ENCODE measurements at regions not wholly inside any gene's neighbourhood (a gene's known extent, or its start where the extent isn't known, plus 50 kb on each side); places are given as distances from the start of the nearest gene placed in this dataset.

DNA sequence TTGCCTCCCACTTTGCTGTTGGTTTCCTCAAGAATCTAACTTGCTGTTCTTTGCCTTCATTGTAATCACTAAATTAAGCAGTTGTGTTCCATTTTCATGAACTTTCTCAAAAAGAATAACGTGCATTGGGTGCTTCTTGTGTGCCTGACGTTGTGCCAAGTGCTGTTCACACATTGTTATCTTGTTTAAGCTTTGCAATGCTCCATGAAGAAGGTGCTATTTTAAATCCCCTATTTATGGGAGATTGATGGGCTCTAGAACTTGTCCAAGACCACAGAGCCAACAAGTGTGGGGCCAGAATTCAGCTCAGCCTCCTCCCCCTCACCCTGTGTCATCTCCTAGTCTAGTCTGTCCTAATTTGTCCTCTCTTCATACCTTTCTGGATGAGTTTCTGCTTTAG is 199.8 kb downstream of the C1orf94 start:
- no peak for TF ChIP-seq EZH2 (IDR thresholded peaks at IDR 0.05; ENCODE audit: insufficient read depth, poor library complexity, severe bottlenecking)
- no peak for TF ChIP-seq EZH2phosphoT487 (IDR thresholded peaks at IDR 0.05; ENCODE audit: insufficient read depth, low read depth)
- H3K9ac ChIP-seq, result no peak overlapping the region
- no peaks in the 10 kb centered on the region for H3K79me2 ChIP-seq (ENCODE audit: insufficient read depth)
- H3F3A ChIP-seq (ENCODE audit: insufficient read depth), result no peaks in the 10 kb centered on the region
- no peak overlapping the region for H2AFZ ChIP-seq
- no peak overlapping the region for H3K4me3 ChIP-seq
- DNase-seq, result no peak
- 0 to 5% methylated on average over 2 of the region's 2 CpGs for WGBS, 2 experiments (ENCODE audit: low coverage in 1 of 2, low lambda C conversion rate in 2 of 2, missing lambda C conversion rate in 2 of 2)
- in situ Hi-C loops (cut with MboI), result no loop called here
- H3K27ac ChIP-seq, result no peak overlapping the region
- H3K27me3 ChIP-seq (replicated peaks; ENCODE audit: insufficient read depth), result peaks cover 45% of the 10 kb centered on the region
- no peaks in the 10 kb centered on the region for H3K4me1 ChIP-seq (ENCODE audit: insufficient read depth)
- no peaks in the 10 kb centered on the region for H3K9me3 ChIP-seq (ENCODE audit: low read depth)
- no peaks in the 10 kb centered on the region for H3K9me2 ChIP-seq (ENCODE audit: insufficient read depth)
- H3K4me2 ChIP-seq (ENCODE audit: unreplicated experiment), result no peak overlapping the region
- H3K36me3 ChIP-seq (ENCODE audit: low read depth), result no peaks in the 10 kb centered on the region
- H4K20me1 ChIP-seq (ENCODE audit: insufficient read depth), result no peaks in the 10 kb centered on the region

DNA sequence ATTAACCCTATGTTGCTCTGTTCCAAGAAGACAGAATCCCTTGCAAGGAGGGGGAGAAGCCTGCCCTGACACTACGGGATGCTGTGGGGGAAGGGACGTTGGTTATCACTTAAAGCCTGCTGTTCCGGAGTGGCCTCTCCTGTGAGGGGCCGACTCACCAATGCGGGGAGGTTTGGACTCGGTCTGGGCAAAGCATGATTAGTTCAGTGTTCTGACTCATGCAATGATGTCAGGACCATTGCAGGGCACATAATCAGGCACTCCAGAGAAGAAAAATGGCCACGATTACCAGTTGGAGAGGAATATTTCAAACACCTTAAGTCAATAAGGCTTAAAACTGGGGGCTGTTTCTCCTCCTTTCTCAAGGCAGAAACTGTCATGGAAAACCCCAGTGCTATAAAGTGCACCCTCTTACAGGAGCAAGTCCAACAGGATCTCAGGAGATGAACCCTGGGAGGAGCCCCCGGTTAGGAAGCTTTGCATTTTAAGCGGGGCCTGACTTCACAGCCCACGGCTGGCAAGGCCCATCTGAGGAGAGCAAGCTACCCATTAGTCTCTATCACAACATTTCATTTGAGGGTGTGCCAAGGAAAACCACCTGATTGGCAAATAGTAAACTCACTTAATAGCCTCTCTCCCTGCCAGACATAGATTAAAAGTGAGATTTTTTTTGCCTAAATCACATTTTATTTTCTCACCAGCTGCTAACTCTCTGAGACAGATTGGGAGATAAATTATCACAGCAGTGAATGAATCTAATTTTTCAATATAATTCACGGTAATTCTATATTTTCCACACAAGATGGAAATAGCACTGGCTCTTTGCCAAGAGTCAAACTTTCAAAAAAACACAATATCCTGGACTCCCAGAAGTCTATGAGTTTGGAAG is 202.5 kb downstream of the C1orf94 start:
- peak; percentile 47 for DNase-seq
- Histone ChIP-seq H2AFZ (no peak overlapping the region), H3K27ac (no peak overlapping the region), H3K9me3 (ENCODE audit: low read depth) (no peaks in the 10 kb centered on the region), H3K27me3 (replicated peaks; ENCODE audit: insufficient read depth) (peaks cover 35% of the 10 kb centered on the region), H3K9me2 (ENCODE audit: insufficient read depth) (no peaks in the 10 kb centered on the region), H3K4me1 (ENCODE audit: insufficient read depth) (no peaks in the 10 kb centered on the region), H3K4me2 (ENCODE audit: unreplicated experiment) (no peak overlapping the region), H3K79me2 (ENCODE audit: insufficient read depth) (no peaks in the 10 kb centered on the region), H4K20me1 (ENCODE audit: insufficient read depth) (no peaks in the 10 kb centered on the region), H3F3A (ENCODE audit: insufficient read depth) (no peaks in the 10 kb centered on the region), H3K36me3 (ENCODE audit: low read depth) (no peaks in the 10 kb centered on the region), H3K9ac (no peak overlapping the region), H3K4me3 (no peak overlapping the region)
- 48 to 49% methylated on average over 11 of the region's 11 CpGs for WGBS, 2 experiments (ENCODE audit: low coverage in 1 of 2, low lambda C conversion rate in 2 of 2, missing lambda C conversion rate in 2 of 2)
- in situ Hi-C loops (cut with MboI), result no loop called here
- TF ChIP-seq EZH2phosphoT487 (IDR thresholded peaks at IDR 0.05; ENCODE audit: insufficient read depth, low read depth) (no peak), EZH2 (IDR thresholded peaks at IDR 0.05; ENCODE audit: insufficient read depth, poor library complexity, severe bottlenecking) (no peak)

DNA sequence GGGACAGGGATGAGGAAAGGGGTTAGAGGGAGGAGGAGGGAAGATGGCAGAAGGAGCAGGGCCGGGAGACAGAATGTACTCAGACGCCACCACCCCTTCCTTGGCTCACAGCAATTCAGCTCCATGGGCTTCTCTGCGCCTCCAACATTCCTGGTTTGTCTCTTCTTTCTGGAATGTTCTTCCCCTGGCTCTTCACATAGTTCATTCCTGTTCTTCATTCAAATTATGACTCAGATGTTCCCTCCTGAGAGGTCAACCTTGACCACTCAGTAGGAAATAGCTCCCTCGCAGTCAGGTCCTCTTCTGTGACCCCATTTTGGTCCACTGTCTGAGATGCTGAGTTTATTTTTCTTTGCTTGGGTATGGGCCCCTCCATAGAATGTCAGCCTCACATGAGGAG is 203.2 kb downstream of the C1orf94 start:
- H3K4me3 ChIP-seq, result no peak overlapping the region
- H4K20me1 ChIP-seq (ENCODE audit: insufficient read depth), result no peaks in the 10 kb centered on the region
- peak; percentile 5 for DNase-seq
- no peaks in the 10 kb centered on the region for H3K9me3 ChIP-seq (ENCODE audit: low read depth)
- no peaks in the 10 kb centered on the region for H3K36me3 ChIP-seq (ENCODE audit: low read depth)
- H3K4me1 ChIP-seq (ENCODE audit: insufficient read depth), result no peaks in the 10 kb centered on the region
- no peak overlapping the region for H3K27ac ChIP-seq
- no peak for TF ChIP-seq EZH2phosphoT487 (IDR thresholded peaks at IDR 0.05; ENCODE audit: insufficient read depth, low read depth)
- TF ChIP-seq EZH2 (IDR thresholded peaks at IDR 0.05; ENCODE audit: insufficient read depth, poor library complexity, severe bottlenecking), result no peak
- in situ Hi-C loops (cut with MboI), result no loop called here
- no peak overlapping the region for H3K4me2 ChIP-seq (ENCODE audit: unreplicated experiment)
- H3F3A ChIP-seq (ENCODE audit: insufficient read depth), result no peaks in the 10 kb centered on the region
- H3K9me2 ChIP-seq (ENCODE audit: insufficient read depth), result no peaks in the 10 kb centered on the region
- peaks cover 28% of the 10 kb centered on the region for H3K27me3 ChIP-seq (replicated peaks; ENCODE audit: insufficient read depth)
- no peaks in the 10 kb centered on the region for H3K79me2 ChIP-seq (ENCODE audit: insufficient read depth)
- no peak overlapping the region for H2AFZ ChIP-seq
- no peak overlapping the region for H3K9ac ChIP-seq
- 49% methylated on average over 4 of the region's 4 CpGs for WGBS, 2 experiments (ENCODE audit: low coverage in 1 of 2, low lambda C conversion rate in 2 of 2, missing lambda C conversion rate in 2 of 2)

DNA sequence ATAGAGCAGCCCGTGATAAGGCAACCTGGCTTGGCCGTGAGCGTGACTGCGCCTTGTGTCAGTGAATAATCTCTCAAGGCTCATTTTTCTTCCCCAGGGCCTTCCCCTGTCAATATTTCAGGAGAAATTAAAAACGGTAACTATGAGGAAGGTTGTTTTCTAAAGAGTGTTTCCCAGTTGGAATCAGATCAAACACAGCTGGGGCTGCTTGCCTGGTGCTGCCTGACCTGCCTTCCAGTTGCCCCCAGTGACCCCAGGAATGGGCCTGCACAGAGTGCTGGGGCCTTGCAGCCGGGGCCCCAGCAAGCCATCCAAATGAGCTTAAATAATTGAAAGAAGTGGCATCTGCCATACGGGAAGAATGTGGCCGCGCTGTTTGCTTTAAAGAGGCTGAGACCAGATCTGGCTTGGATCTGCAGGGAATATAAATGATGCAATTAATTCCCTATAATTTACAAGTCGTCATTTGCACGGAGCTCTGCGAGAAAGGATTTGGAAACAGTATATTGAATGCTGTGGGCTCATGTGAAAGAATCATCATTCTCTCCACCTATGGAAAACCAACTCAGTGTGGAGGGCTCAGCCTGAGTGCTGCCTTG is 203.9 kb downstream of the C1orf94 start:
- H3K4me3 ChIP-seq, result no peak overlapping the region
- H3K27me3 ChIP-seq (replicated peaks; ENCODE audit: insufficient read depth), result peaks cover 28% of the 10 kb centered on the region
- no peak overlapping the region for H3K9ac ChIP-seq
- TF ChIP-seq EZH2phosphoT487 (IDR thresholded peaks at IDR 0.05; ENCODE audit: insufficient read depth, low read depth), result no peak
- no peak for TF ChIP-seq EZH2 (IDR thresholded peaks at IDR 0.05; ENCODE audit: insufficient read depth, poor library complexity, severe bottlenecking)
- WGBS, 2 experiments (ENCODE audit: low coverage in 1 of 2, low lambda C conversion rate in 2 of 2, missing lambda C conversion rate in 2 of 2), result 23 to 26% methylated on average over 12 of the region's 12 CpGs
- H3F3A ChIP-seq (ENCODE audit: insufficient read depth), result no peaks in the 10 kb centered on the region
- H3K79me2 ChIP-seq (ENCODE audit: insufficient read depth), result no peaks in the 10 kb centered on the region
- H3K4me2 ChIP-seq (ENCODE audit: unreplicated experiment), result no peak overlapping the region
- no peaks in the 10 kb centered on the region for H4K20me1 ChIP-seq (ENCODE audit: insufficient read depth)
- H2AFZ ChIP-seq, result no peak overlapping the region
- H3K9me3 ChIP-seq (ENCODE audit: low read depth), result no peaks in the 10 kb centered on the region
- no peaks in the 10 kb centered on the region for H3K4me1 ChIP-seq (ENCODE audit: insufficient read depth)
- DNase-seq, result no peak
- H3K27ac ChIP-seq, result no peak overlapping the region
- H3K9me2 ChIP-seq (ENCODE audit: insufficient read depth), result no peaks in the 10 kb centered on the region
- H3K36me3 ChIP-seq (ENCODE audit: low read depth), result no peaks in the 10 kb centered on the region
- in situ Hi-C loops (cut with MboI), result no loop called here
